ENCODE measurements at regions not wholly inside any gene's neighbourhood (a gene's known extent, or its start where the extent isn't known, plus 50 kb on each side); places are given as distances from the start of the nearest gene placed in this dataset.
"Not testable (repeated sequence)": the region's sequence is repeated elsewhere in the genome, so short reads cannot be mapped to it uniquely, and the experiment has no call there.

DNA sequence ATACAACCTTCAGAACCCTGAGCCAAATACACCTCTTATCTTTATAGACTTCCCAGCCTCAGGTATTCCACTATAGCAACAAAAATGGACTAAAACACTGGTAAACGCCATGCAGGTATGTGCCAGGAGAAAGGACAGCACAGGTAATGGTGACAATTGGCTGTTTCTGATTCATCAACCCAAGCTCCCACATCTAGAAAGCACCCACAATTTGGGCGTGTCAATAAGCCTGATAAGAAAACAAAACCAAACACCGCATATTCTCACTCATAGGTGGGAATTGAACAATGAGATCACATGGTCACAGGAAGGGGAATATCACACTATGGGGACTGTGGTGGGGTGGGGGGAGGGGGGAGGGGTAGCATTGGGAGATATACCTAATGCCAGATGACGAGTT is 348.5 kb downstream of the GADD45G start:
- TF ChIP-seq, protein P1, sequence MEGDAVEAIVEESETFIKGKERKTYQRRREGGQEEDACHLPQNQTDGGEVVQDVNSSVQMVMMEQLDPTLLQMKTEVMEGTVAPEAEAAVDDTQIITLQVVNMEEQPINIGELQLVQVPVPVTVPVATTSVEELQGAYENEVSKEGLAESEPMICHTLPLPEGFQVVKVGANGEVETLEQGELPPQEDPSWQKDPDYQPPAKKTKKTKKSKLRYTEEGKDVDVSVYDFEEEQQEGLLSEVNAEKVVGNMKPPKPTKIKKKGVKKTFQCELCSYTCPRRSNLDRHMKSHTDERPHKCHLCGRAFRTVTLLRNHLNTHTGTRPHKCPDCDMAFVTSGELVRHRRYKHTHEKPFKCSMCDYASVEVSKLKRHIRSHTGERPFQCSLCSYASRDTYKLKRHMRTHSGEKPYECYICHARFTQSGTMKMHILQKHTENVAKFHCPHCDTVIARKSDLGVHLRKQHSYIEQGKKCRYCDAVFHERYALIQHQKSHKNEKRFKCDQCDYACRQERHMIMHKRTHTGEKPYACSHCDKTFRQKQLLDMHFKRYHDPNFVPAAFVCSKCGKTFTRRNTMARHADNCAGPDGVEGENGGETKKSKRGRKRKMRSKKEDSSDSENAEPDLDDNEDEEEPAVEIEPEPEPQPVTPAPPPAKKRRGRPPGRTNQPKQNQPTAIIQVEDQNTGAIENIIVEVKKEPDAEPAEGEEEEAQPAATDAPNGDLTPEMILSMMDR (IDR thresholded peaks at IDR 0.05), result not testable (repeated sequence)
- not testable (repeated sequence) for TF ChIP-seq POLR2A (IDR thresholded peaks at IDR 0.05)

All from testis (tissue), 2 donors.